ENCODE measurements at regions not wholly inside any gene's neighbourhood (a gene's known extent, or its start where the extent isn't known, plus 50 kb on each side); places are given as distances from the start of the nearest gene placed in this dataset.

GRCh38 chr20:53797085-53797484, 203.4 kb upstream of the ZNF217 start:
- no peak for TF ChIP-seq CTCF (IDR thresholded peaks at IDR 0.05)
- TF ChIP-seq POLR2A (IDR thresholded peaks at IDR 0.05), result no peak

Measured in body of pancreas (tissue), 4 donors.